CD4-positive, CD25-positive, alpha-beta regulatory T cell (primary cell): ENCODE measurements at regions not wholly inside any gene's neighbourhood (a gene's known extent, or its start where the extent isn't known, plus 50 kb on each side); places are given as distances from the start of the nearest gene placed in this dataset.
"Not testable (repeated sequence)": the region's sequence is repeated elsewhere in the genome, so short reads cannot be mapped to it uniquely, and the experiment has no call there.

Experiments
- ATAC-seq, 2 donors: fragments of 150-1000 bp; cut with Tn5 transposase; one replicate each; pipeline ENCODE4 v1.10.0; 2021; ENCODE audit warnings: low read depth in 2 of 2, moderate number of reproducible peaks in 2 of 2, moderate library complexity in 1 of 2
- DNase-seq, 3 donors: peaks; one replicate each; pipeline versions ENCODE4 v3.0.0 to v3.0.0-alpha.2; 2012 to 2022; ENCODE audit warnings: mixed read lengths in 1 of 3
- H3K27ac ChIP-seq: one replicate; pipeline ENCODE4 v1.7.0; 2013; ENCODE audit warnings: mild to moderate bottlenecking, low read length; ENCODE audit not compliant: insufficient read depth, poor library complexity, severe bottlenecking
- H3K27me3 ChIP-seq: one replicate; pipeline ENCODE4 v1.7.0; 2013; ENCODE audit warnings: low read length; ENCODE audit not compliant: control insufficient read depth, insufficient read depth
- H3K36me3 ChIP-seq: one replicate; pipeline ENCODE4 v1.7.0; 2013; ENCODE audit warnings: mild to moderate bottlenecking, low read length, moderate library complexity; ENCODE audit not compliant: control insufficient read depth, insufficient read depth
- H3K4me1 ChIP-seq: 2 replicates; pipeline ENCODE4 v1.7.0; 2013; ENCODE audit warnings: mild to moderate bottlenecking, low read length; ENCODE audit not compliant: insufficient read depth, control insufficient read depth, poor library complexity, severe bottlenecking
- H3K4me3 ChIP-seq: one replicate; pipeline ENCODE4 v1.7.0; 2013; ENCODE audit warnings: low read depth, mild to moderate bottlenecking, low read length, moderate library complexity
- H3K9me3 ChIP-seq, 2 experiments: 1 replicate in 1 of 2; 2 replicates in 1 of 2; pipeline ENCODE4 v1.7.0; 2013; ENCODE audit warnings: low read length in 2 of 2, mild to moderate bottlenecking in 1 of 2, moderate library complexity in 1 of 2; ENCODE audit not compliant: control insufficient read depth in 2 of 2
- H3K27ac Mint-ChIP-seq, 3 donors: one replicate each; pipeline ENCODE4 v1.8.0; 2020 to 2022; ENCODE audit warnings: mild to moderate bottlenecking in 3 of 3, mixed read lengths in 3 of 3, moderate library complexity in 2 of 3
- H3K27me3 Mint-ChIP-seq: one replicate; pipeline ENCODE4 v1.8.0; 2022; ENCODE audit warnings: mild to moderate bottlenecking, mixed read lengths
- H3K36me3 Mint-ChIP-seq: one replicate; pipeline ENCODE4 v1.8.0; 2020; ENCODE audit warnings: mixed read lengths
- H3K4me1 Mint-ChIP-seq, 4 donors: one replicate each; pipeline ENCODE4 v1.8.0; 2020 to 2022; ENCODE audit warnings: mixed read lengths in 4 of 4, mild to moderate bottlenecking in 1 of 4
- H3K4me3 Mint-ChIP-seq, 4 donors: one replicate each; pipeline ENCODE4 v1.8.0; 2020 to 2022; ENCODE audit warnings: mild to moderate bottlenecking in 4 of 4, mixed read lengths in 4 of 4, moderate library complexity in 3 of 4
- H3K9me3 Mint-ChIP-seq, 7 donors: one replicate each; pipeline ENCODE4 v1.8.0; 2020 to 2022; ENCODE audit warnings: mixed read lengths in 7 of 7, mild to moderate bottlenecking in 3 of 7, moderate library complexity in 2 of 7

GRCh38 chr10:27355918-27356573 is 115.4 kb upstream of the ACBD5 start:
- DNase-seq (no peak), ATAC-seq (no peak)
- Mint-ChIP-seq H3K36me3 (no peaks in the 10 kb centered on the region), H3K4me1 (peaks cover 0 to 9% (median 7%) of the 10 kb centered on the region in 4 donors), H3K27ac (peak overlapping the region in 1 of 3 donors; percentile 76), H3K27me3 (peaks cover 16% of the 10 kb centered on the region), H3K4me3 (no peak overlapping the region), H3K9me3 (no peaks in the 10 kb centered on the region)
- Histone ChIP-seq H3K9me3 (no peaks in the 10 kb centered on the region), H3K4me1 (no peaks in the 10 kb centered on the region), H3K27ac (no peak overlapping the region), H3K4me3 (no peak overlapping the region), H3K36me3 (no peaks in the 10 kb centered on the region), H3K27me3 (no peaks in the 10 kb centered on the region)

GRCh38 chr10:27354643-27355270 is 114.2 kb upstream of the ACBD5 start:
- H3K27me3 ChIP-seq, H3K36me3 ChIP-seq, H3K4me3 ChIP-seq, H3K4me1 ChIP-seq, H3K4me1 Mint-ChIP-seq, H3K36me3 Mint-ChIP-seq, H3K27ac ChIP-seq, H3K9me3 Mint-ChIP-seq, H3K9me3 ChIP-seq: not testable (repeated sequence)
- DNase-seq (peak in 2 of 3 donors; percentile 8 to 43), ATAC-seq (peak; percentile 67 to 73)
- Mint-ChIP-seq H3K27ac (peak overlapping the region in 2 of 3 donors; percentile 50 to 71), H3K27me3 (peaks cover 19% of the 10 kb centered on the region), H3K4me3 (peak overlapping the region in 2 of 4 donors; percentile 35 to 68)

GRCh38 chr10:27354100-27354499 is 113.5 kb upstream of the ACBD5 start:
- not testable (repeated sequence) for H3K4me1 Mint-ChIP-seq, H3K4me3 Mint-ChIP-seq, H3K4me3 ChIP-seq, H3K4me1 ChIP-seq, H3K9me3 Mint-ChIP-seq, DNase-seq, H3K27ac ChIP-seq, H3K9me3 ChIP-seq, H3K36me3 ChIP-seq, ATAC-seq, H3K27me3 ChIP-seq, H3K36me3 Mint-ChIP-seq
- peak overlapping the region in 1 of 3 donors; percentile 50 for H3K27ac Mint-ChIP-seq
- peaks cover 19% of the 10 kb centered on the region for H3K27me3 Mint-ChIP-seq

GRCh38 chr10:27349987-27350386 is 109.4 kb upstream of the ACBD5 start:
- Histone ChIP-seq H3K27ac (no peak overlapping the region), H3K9me3 (no peaks in the 10 kb centered on the region), H3K4me1 (no peaks in the 10 kb centered on the region), H3K36me3 (no peaks in the 10 kb centered on the region), H3K27me3 (peaks cover 3% of the 10 kb centered on the region), H3K4me3 (no peak overlapping the region)
- no peaks in the 10 kb centered on the region for H3K9me3 Mint-ChIP-seq
- H3K27ac Mint-ChIP-seq, result no peak overlapping the region
- H3K27me3 Mint-ChIP-seq, result peaks cover 42% of the 10 kb centered on the region
- DNase-seq (no peak), ATAC-seq (no peak)
- no peak overlapping the region for H3K4me3 Mint-ChIP-seq
- peaks cover 3 to 20% (median 8%) of the 10 kb centered on the region in 4 donors for H3K4me1 Mint-ChIP-seq
- no peaks in the 10 kb centered on the region for H3K36me3 Mint-ChIP-seq

- not testable (repeated sequence) for H3K27ac ChIP-seq, H3K9me3 Mint-ChIP-seq, H3K4me3 ChIP-seq, DNase-seq, H3K4me3 Mint-ChIP-seq, ATAC-seq, H3K4me1 ChIP-seq, H3K9me3 ChIP-seq, H3K27ac Mint-ChIP-seq, H3K36me3 Mint-ChIP-seq, H3K27me3 ChIP-seq, H3K36me3 ChIP-seq
- Mint-ChIP-seq H3K4me1 (peaks cover 0 to 12% (median 3%) of the 10 kb centered on the region in 4 donors), H3K27me3 (peaks cover 45% of the 10 kb centered on the region)
Measured at GRCh38 chr10:27347827-27348207, 107.2 kb upstream of the ACBD5 start.

- Mint-ChIP-seq H3K27me3 (peaks cover 41% of the 10 kb centered on the region), H3K4me1 (peaks cover 0 to 12% (median 3%) of the 10 kb centered on the region in 4 donors), H3K27ac (no peak overlapping the region), H3K36me3 (no peaks in the 10 kb centered on the region), H3K9me3 (no peaks in the 10 kb centered on the region), H3K4me3 (no peak overlapping the region)
- Histone ChIP-seq H3K36me3 (no peaks in the 10 kb centered on the region), H3K27ac (no peak overlapping the region), H3K27me3 (peaks cover 3% of the 10 kb centered on the region), H3K9me3 (no peaks in the 10 kb centered on the region), H3K4me1 (no peaks in the 10 kb centered on the region), H3K4me3 (no peak overlapping the region)
- ATAC-seq (no peak), DNase-seq (no peak)
Measured at GRCh38 chr10:27345455-27345920, 104.9 kb upstream of the ACBD5 start.

DNA sequence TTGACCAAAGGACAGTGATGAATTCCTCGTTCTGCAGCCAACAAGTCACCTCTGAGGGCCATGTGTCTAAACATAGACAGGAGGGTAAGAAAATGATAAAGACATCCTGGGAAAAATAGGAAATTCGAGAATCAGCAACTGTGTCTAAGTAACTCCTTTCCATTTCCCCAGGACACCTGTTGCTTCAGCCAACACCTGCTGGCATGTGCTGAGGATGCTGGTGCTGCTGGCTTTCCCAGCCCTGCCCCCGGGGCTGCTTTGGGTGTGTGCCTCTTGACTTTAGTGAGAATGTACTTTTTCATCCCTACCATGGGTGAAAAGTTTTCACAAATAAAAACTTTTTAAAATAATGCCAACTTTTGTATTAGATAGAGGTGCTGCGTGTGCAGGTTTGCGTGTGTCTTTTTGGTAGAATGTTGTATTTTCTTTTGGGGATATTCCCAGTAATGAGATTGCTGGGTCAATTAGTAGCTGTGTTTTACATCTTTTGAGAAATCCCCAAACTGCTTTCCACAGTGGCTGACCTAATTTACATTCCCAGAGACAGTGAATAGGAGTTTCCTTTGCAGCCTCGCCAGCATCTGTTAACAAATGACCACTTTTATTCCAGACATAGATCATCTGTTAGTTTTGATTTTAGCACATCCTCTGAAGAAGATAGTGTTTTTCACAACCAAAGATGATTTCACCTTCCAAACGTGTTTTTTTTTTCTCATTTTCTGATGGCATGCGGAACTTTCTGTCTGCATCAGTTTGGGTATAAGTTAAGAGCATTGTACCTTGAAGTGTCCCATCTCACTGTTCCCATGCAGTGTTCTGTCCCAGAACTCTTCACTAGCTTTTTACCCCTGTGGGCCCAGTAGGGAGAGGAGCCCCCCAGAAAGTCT is 104.2 kb upstream of the ACBD5 start:
- Histone ChIP-seq H3K4me3 (no peak overlapping the region), H3K27me3 (peaks cover 3% of the 10 kb centered on the region), H3K9me3 (no peaks in the 10 kb centered on the region), H3K27ac (no peak overlapping the region), H3K36me3 (no peaks in the 10 kb centered on the region), H3K4me1 (no peaks in the 10 kb centered on the region)
- H3K9me3 Mint-ChIP-seq, result no peaks in the 10 kb centered on the region
- H3K4me1 Mint-ChIP-seq, result peaks cover 0 to 12% (median 3%) of the 10 kb centered on the region in 4 donors
- no peak overlapping the region for H3K27ac Mint-ChIP-seq
- ATAC-seq (no peak), DNase-seq (no peak)
- H3K27me3 Mint-ChIP-seq, result peaks cover 42% of the 10 kb centered on the region
- H3K4me3 Mint-ChIP-seq, result no peak overlapping the region
- H3K36me3 Mint-ChIP-seq, result no peaks in the 10 kb centered on the region
